HEK293T (cell line): ENCODE measurements at regions not wholly inside any gene's neighbourhood (a gene's known extent, or its start where the extent isn't known, plus 50 kb on each side); places are given as distances from the start of the nearest gene placed in this dataset.

Experiments
- CTBP1 ChIP-seq: fragments of 450-650 bp; IDR thresholded peaks from 2 replicates; pipeline ENCODE4 v1.6.1; 2016; ENCODE audit warnings: borderline replicate concordance
- FOXA1 ChIP-seq: fragments of 450-650 bp; IDR thresholded peaks from 2 replicates; pipeline ENCODE4 v1.6.1; 2016; ENCODE audit warnings: mild to moderate bottlenecking
- FOXK2 ChIP-seq: fragments of 450-650 bp; IDR thresholded peaks from 2 replicates; pipeline ENCODE4 v1.6.1; 2016; ENCODE audit warnings: mild to moderate bottlenecking
- HDGF ChIP-seq: fragments of 450-650 bp; IDR thresholded peaks from 2 replicates; pipeline ENCODE4 v1.6.1; 2017; ENCODE audit warnings: antibody characterized with exemption, borderline replicate concordance
- L3MBTL2 ChIP-seq: fragments of 450-650 bp; conservative IDR thresholded peaks from 2 replicates; pipeline ENCODE4 v1.6.1; 2016; ENCODE audit warnings: mild to moderate bottlenecking
- NFRKB ChIP-seq: fragments of 450-650 bp; IDR thresholded peaks from 2 replicates; pipeline ENCODE4 v1.6.1; 2016; ENCODE audit warnings: mild to moderate bottlenecking, moderate library complexity
- TARDBP ChIP-seq: fragments of 450-650 bp; IDR thresholded peaks from 2 replicates; pipeline ENCODE4 v1.6.1; 2016
- ZNF384 ChIP-seq: fragments of 450-650 bp; IDR thresholded peaks from 2 replicates; pipeline ENCODE4 v1.6.1; 2016

GRCh38 chrX:68978255-68978654, 149.4 kb downstream of the EFNB1 start:
- TF ChIP-seq FOXK2 (no peak), CTBP1 (no peak), FOXA1 (no peak), TARDBP (no peak), NFRKB (no peak), HDGF (no peak), L3MBTL2 (no peak), ZNF384 (no peak)
